Mesenchymal stem cell (in vitro differentiated cells and primary cell): ENCODE measurements at regions not wholly inside any gene's neighbourhood (a gene's known extent, or its start where the extent isn't known, plus 50 kb on each side); places are given as distances from the start of the nearest gene placed in this dataset.

ENCODE experiments used
- DNase-seq: peaks from one replicate; pipeline ENCODE4 v3.0.0-alpha.2; 2013
- H2AFZ ChIP-seq: one replicate; pipeline ENCODE4 v1.6.1; 2013; ENCODE audit warnings: low read depth, mild to moderate bottlenecking, control low read depth, inconsistent platforms, low read length, moderate library complexity
- H2AK5ac ChIP-seq: 2 replicates; pipeline ENCODE4 v1.6.1; 2013; ENCODE audit warnings: low read length, moderate library complexity, mild to moderate bottlenecking, inconsistent platforms; ENCODE audit not compliant: severe bottlenecking
- H2BK120ac ChIP-seq: one replicate; pipeline ENCODE4 v1.6.1; 2013; ENCODE audit warnings: low read depth, mild to moderate bottlenecking, inconsistent platforms, low read length, moderate library complexity
- H2BK12ac ChIP-seq, 2 experiments: one replicate each; pipeline ENCODE4 v1.6.1; 2013; ENCODE audit warnings: inconsistent platforms in 2 of 2, low read length in 2 of 2, mild to moderate bottlenecking in 2 of 2, moderate library complexity in 2 of 2, control low read depth in 1 of 2
- H2BK15ac ChIP-seq: one replicate; pipeline ENCODE4 v1.6.1; 2013; ENCODE audit warnings: mild to moderate bottlenecking, low read depth, inconsistent platforms; ENCODE audit not compliant: poor library complexity, severe bottlenecking
- H2BK5ac ChIP-seq: 2 replicates; pipeline ENCODE4 v1.6.1; 2013; ENCODE audit warnings: low read depth, mild to moderate bottlenecking, low read length, control low read depth, inconsistent platforms; ENCODE audit not compliant: poor library complexity, severe bottlenecking
- H3K14ac ChIP-seq, 2 experiments: one replicate each; pipeline ENCODE4 v1.6.1; 2013; ENCODE audit warnings: inconsistent platforms in 2 of 2, low read length in 2 of 2, control low read depth in 1 of 2, mild to moderate bottlenecking in 1 of 2, moderate library complexity in 1 of 2
- H3K18ac ChIP-seq, 2 experiments: one replicate each; pipeline ENCODE4 v1.6.1; 2013; ENCODE audit warnings: inconsistent platforms in 2 of 2, low read length in 2 of 2, control low read depth in 1 of 2, low read depth in 1 of 2, mild to moderate bottlenecking in 1 of 2
- H3K23ac ChIP-seq, 2 experiments: one replicate each; pipeline ENCODE4 v1.6.1; 2013; ENCODE audit warnings: inconsistent platforms in 2 of 2, low read length in 2 of 2, mild to moderate bottlenecking in 2 of 2, moderate library complexity in 2 of 2, control low read depth in 1 of 2
- H3K27ac ChIP-seq: 2 replicates; pipeline ENCODE4 v1.5.1; 2013; ENCODE audit warnings: mild to moderate bottlenecking, moderate library complexity, low read length, control low read depth, inconsistent platforms; ENCODE audit not compliant: poor library complexity, severe bottlenecking
- H3K27me3 ChIP-seq, 2 experiments: 2 replicates each; pipeline versions ENCODE4 v1.6.1 to v1.7.0; 2013; ENCODE audit warnings: low read length in 2 of 2, mild to moderate bottlenecking in 2 of 2, moderate library complexity in 2 of 2, control low read depth in 1 of 2, inconsistent platforms in 1 of 2; ENCODE audit not compliant: control insufficient read depth in 1 of 2, insufficient read depth in 1 of 2
- H3K36me3 ChIP-seq, 2 experiments: 2 replicates each; pipeline versions ENCODE4 v1.6.1 to v1.7.0; 2013; ENCODE audit warnings: low read length in 2 of 2, control low read depth in 1 of 2, inconsistent platforms in 1 of 2, low read depth in 1 of 2, mild to moderate bottlenecking in 1 of 2; ENCODE audit not compliant: insufficient read depth in 2 of 2, control insufficient read depth in 1 of 2
- H3K4ac ChIP-seq, 2 experiments: one replicate each; pipeline ENCODE4 v1.6.1; 2013; ENCODE audit warnings: inconsistent platforms in 2 of 2, low read length in 2 of 2, mild to moderate bottlenecking in 2 of 2, moderate library complexity in 2 of 2, control low read depth in 1 of 2, low read depth in 1 of 2
- H3K4me1 ChIP-seq: 2 replicates; pipeline ENCODE4 v1.6.1; 2013; ENCODE audit warnings: low read depth, low read length, control low read depth; ENCODE audit not compliant: control insufficient read depth, insufficient read depth
- H3K4me2 ChIP-seq: 2 replicates; pipeline ENCODE4 v1.6.1; 2013; ENCODE audit warnings: low read length, mild to moderate bottlenecking, inconsistent platforms; ENCODE audit not compliant: poor library complexity, severe bottlenecking
- H3K4me3 ChIP-seq, 2 experiments: 2 replicates each; pipeline versions ENCODE4 v1.5.1 to v1.7.0; 2013; ENCODE audit warnings: low read length in 2 of 2, mild to moderate bottlenecking in 2 of 2, control low read depth in 1 of 2, low read depth in 1 of 2; ENCODE audit not compliant: insufficient read depth in 1 of 2
- H3K79me1 ChIP-seq: replicated peaks from 2 replicates; pipeline ENCODE4 v1.6.1; 2013; ENCODE audit warnings: mild to moderate bottlenecking, control low read depth, low read length, inconsistent platforms; ENCODE audit not compliant: poor library complexity, severe bottlenecking
- H3K9ac ChIP-seq: 2 replicates; pipeline ENCODE4 v1.7.0; 2013; ENCODE audit warnings: mild to moderate bottlenecking, low read length, moderate library complexity
- H3K9me3 ChIP-seq: 2 replicates; pipeline ENCODE4 v1.7.0; 2013; ENCODE audit warnings: mild to moderate bottlenecking, low read length; ENCODE audit not compliant: control insufficient read depth
- H4K8ac ChIP-seq: one replicate; pipeline ENCODE4 v1.6.1; 2013; ENCODE audit warnings: inconsistent platforms, mild to moderate bottlenecking, low read length, moderate library complexity
- H4K91ac ChIP-seq: one replicate; pipeline ENCODE4 v1.6.1; 2013; ENCODE audit warnings: mild to moderate bottlenecking, low read length, inconsistent platforms
- WGBS: methylation state at CpG from one replicate; pipeline ENCODE4 v1.1.7; 2013; ENCODE audit warnings: mixed read lengths; 5-methylcytosine and 5-hydroxymethylcytosine counted together

- H3K9me3 ChIP-seq, result no peaks in the 10 kb centered on the region
- H3K27me3 ChIP-seq, result peaks cover 0 to 42% of the 10 kb centered on the region in 2 experiments
- no peak overlapping the region for H4K91ac ChIP-seq
- H3K23ac ChIP-seq, result no peak overlapping the region
- no peak overlapping the region for H2BK5ac ChIP-seq
- peaks cover 18% of the 10 kb centered on the region for H3K4me1 ChIP-seq
- H2AK5ac ChIP-seq, result peak overlapping the region; percentile 57
- 95% methylated on average over 2 of the region's 3 CpGs for WGBS
- H3K36me3 ChIP-seq, result no peaks in the 10 kb centered on the region
- H3K4me2 ChIP-seq, result no peak overlapping the region
- H3K18ac ChIP-seq, result no peak overlapping the region
- H3K14ac ChIP-seq, result no peak overlapping the region
- no peak for DNase-seq
- H3K27ac ChIP-seq, result peak overlapping the region; percentile 32
- no peaks in the 10 kb centered on the region for H3K79me1 ChIP-seq
- H3K9ac ChIP-seq, result no peak overlapping the region
- no peak overlapping the region for H3K4me3 ChIP-seq
- H4K8ac ChIP-seq, result no peak overlapping the region
- H3K4ac ChIP-seq, result no peak overlapping the region
- no peak overlapping the region for H2BK12ac ChIP-seq
- no peak overlapping the region for H2AFZ ChIP-seq
- H2BK15ac ChIP-seq, result no peak overlapping the region
- no peak overlapping the region for H2BK120ac ChIP-seq
Observed at GRCh38 chr1:212226467-212226866, 58.7 kb upstream of the PPP2R5A start.

GRCh38 chr1:212228076-212228475, 57.1 kb upstream of the PPP2R5A start:
- Histone ChIP-seq H3K27me3 (peaks cover 0 to 38% of the 10 kb centered on the region in 2 experiments), H3K14ac (no peak overlapping the region), H3K18ac (no peak overlapping the region), H4K91ac (no peak overlapping the region), H3K23ac (no peak overlapping the region), H2BK120ac (no peak overlapping the region), H2BK12ac (no peak overlapping the region), H2BK15ac (no peak overlapping the region), H3K4me1 (peaks cover 13% of the 10 kb centered on the region), H4K8ac (no peak overlapping the region), H2AK5ac (no peak overlapping the region), H2AFZ (no peak overlapping the region), H3K9ac (no peak overlapping the region), H3K27ac (no peak overlapping the region), H3K36me3 (no peaks in the 10 kb centered on the region), H3K9me3 (no peaks in the 10 kb centered on the region), H3K4ac (no peak overlapping the region), H3K4me3 (no peak overlapping the region), H3K79me1 (no peaks in the 10 kb centered on the region), H2BK5ac (no peak overlapping the region), H3K4me2 (no peak overlapping the region)
- WGBS, result 88% methylated on average over 2 of the region's 2 CpGs
- no peak for DNase-seq

- H3K27ac ChIP-seq, result no peak overlapping the region
- no peak overlapping the region for H2AK5ac ChIP-seq
- no peak overlapping the region for H4K8ac ChIP-seq
- peaks cover 0 to 37% of the 10 kb centered on the region in 2 experiments for H3K27me3 ChIP-seq
- H3K9ac ChIP-seq, result no peak overlapping the region
- H3K79me1 ChIP-seq, result no peaks in the 10 kb centered on the region
- no peaks in the 10 kb centered on the region for H3K36me3 ChIP-seq
- H3K18ac ChIP-seq, result no peak overlapping the region
- no peak for DNase-seq
- no peak overlapping the region for H3K4me3 ChIP-seq
- no peaks in the 10 kb centered on the region for H3K9me3 ChIP-seq
- H2BK12ac ChIP-seq, result no peak overlapping the region
- no peak overlapping the region for H3K4me2 ChIP-seq
- H3K4me1 ChIP-seq, result peaks cover 13% of the 10 kb centered on the region
- no peak overlapping the region for H2BK120ac ChIP-seq
- WGBS, result 89% methylated on average over 8 of the region's 8 CpGs
- no peak overlapping the region for H3K14ac ChIP-seq
- no peak overlapping the region for H3K4ac ChIP-seq
- H4K91ac ChIP-seq, result no peak overlapping the region
- no peak overlapping the region for H2BK5ac ChIP-seq
- H2AFZ ChIP-seq, result no peak overlapping the region
- H3K23ac ChIP-seq, result no peak overlapping the region
- no peak overlapping the region for H2BK15ac ChIP-seq
Observed at GRCh38 chr1:212228591-212229119, 56.6 kb upstream of the PPP2R5A start.

GRCh38 chr1:212229654-212230053, 55.6 kb upstream of the PPP2R5A start:
- Histone ChIP-seq H3K36me3 (no peaks in the 10 kb centered on the region), H3K4ac (no peak overlapping the region), H4K8ac (no peak overlapping the region), H3K27me3 (peaks cover 0 to 29% of the 10 kb centered on the region in 2 experiments), H2BK12ac (no peak overlapping the region), H2BK120ac (no peak overlapping the region), H2AFZ (no peak overlapping the region), H3K14ac (no peak overlapping the region), H2BK15ac (no peak overlapping the region), H3K23ac (no peak overlapping the region), H3K4me2 (no peak overlapping the region), H2AK5ac (no peak overlapping the region), H3K79me1 (no peaks in the 10 kb centered on the region), H3K18ac (no peak overlapping the region), H3K9me3 (no peaks in the 10 kb centered on the region), H3K9ac (no peak overlapping the region), H4K91ac (no peak overlapping the region), H2BK5ac (no peak overlapping the region), H3K4me1 (peaks cover 15% of the 10 kb centered on the region), H3K4me3 (no peak overlapping the region), H3K27ac (no peak overlapping the region)
- DNase-seq, result peak; percentile 49
- 70% methylated on average over 2 of the region's 2 CpGs for WGBS
